ENCODE measurements at regions not wholly inside any gene's neighbourhood (a gene's known extent, or its start where the extent isn't known, plus 50 kb on each side); places are given as distances from the start of the nearest gene placed in this dataset.

- no peak for DNase-seq
Observed at GRCh38 chr6:105474234-105474633, 71.4 kb upstream of the PREP start.

- DNase-seq: no peak
Observed at GRCh38 chr6:105469946-105470345, 67.1 kb upstream of the PREP start.

DNA sequence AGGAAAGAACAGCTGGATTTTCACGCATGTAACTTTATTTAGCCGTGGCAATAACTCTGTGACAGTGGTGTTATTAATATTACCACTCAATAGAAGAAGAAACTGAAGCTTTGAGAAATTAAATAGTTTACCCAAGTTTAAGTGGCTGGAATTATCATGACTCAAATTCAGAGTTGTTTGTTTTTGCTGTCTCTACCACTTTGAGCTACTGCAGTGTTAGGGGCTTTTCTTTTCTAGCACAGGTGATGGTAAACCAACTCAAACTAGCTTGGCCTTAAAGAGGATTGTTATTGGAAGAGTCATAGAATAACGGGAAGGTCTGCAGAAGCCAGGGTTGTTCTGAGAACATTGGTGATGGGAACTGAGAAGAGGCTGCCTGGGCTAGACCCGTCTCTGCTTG lies 66.0 kb upstream of the PREP start:
- DNase-seq: no peak

DNA sequence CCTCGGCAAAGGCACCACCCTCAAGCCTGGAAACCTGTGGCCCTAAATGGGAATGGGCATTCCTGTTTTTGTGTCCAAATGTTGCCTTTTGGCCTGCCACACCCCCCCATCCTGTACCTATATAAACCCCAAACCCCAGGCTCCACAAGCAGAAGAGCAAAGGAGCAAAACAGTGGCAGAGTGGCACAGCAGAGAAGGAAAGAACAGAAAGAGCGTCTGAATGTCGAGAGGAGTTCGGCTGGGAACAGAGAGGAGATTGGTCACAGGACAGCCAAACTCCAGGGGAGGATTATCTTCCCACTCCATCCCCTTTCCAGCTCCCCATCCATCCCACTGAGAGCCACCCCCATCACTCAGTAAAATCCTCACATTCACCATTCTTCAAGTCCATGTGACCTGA lies 58.0 kb upstream of the PREP start:
- DNase-seq: no peak

DNA sequence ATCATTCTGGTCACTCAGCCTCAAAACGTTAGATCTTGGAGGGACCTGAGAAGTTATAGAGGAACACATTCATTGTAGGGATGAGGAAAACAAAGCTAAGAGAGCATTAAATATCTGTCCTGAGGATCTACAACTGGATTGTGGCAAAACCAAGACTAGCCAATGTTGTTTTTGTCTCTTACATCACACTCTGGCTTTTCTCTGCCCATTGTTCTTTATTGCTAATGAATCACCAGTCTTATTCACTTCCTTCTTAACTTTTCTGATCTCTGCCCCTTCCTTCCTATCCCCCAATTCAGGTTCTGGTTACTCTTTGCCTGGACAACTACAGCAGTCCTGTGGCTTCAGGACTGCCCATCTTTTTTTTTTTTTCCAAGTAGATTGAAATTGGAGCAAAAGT lies 57.0 kb upstream of the PREP start:
- no peak for DNase-seq

DNA sequence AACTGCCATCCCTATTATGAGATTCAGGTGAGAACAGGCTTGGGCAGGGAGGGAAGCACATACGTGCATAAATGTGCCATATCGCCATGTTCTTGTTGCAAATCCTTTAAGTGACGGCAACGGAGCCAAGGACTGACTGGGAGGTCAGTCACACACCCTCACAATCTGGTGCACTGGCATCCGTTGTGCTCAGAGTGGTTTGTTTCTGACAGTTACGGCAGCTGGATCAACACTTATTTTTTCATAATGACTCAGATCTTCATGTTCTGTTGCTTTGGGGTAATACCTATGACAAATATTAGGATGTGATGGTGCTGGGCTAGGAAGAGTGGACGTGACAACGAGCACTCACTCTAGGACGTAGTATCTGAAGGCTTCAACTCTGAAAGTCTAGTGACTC lies 56.2 kb upstream of the PREP start:
- peak; percentile 19 for DNase-seq

- DNase-seq: no peak
Observed at GRCh38 chr6:105458551-105458950, 55.7 kb upstream of the PREP start.

GRCh38 chr6:105458084-105458483 lies 55.2 kb upstream of the PREP start:
- no peak for DNase-seq

DNA sequence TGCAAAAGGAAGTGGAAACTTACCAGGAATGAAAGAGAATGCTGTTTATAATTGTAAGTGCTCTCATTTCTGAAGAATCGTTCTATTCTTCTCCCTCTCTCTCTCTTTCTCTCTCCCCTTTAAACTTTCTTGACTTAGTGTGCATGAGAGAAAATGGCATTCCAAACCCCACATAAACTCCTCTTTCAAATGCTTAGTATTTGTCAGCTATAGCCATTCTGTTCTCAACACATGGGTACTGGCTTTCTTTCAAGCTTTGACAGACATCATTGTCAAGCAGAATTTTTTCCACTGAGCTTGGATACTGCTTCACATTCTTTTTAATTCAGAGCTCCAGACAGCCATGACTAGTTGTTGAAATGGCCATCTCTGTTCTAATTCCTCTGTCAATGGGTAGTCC lies 51.1 kb upstream of the PREP start:
- no peak for DNase-seq

GRCh38 chr6:105452924-105453756 lies 50.3 kb upstream of the PREP start:
- peak; percentile 67 for DNase-seq

Data from activated CD8-positive, alpha-beta memory T cell treated with anti-CD3 and anti-CD28 coated beads, Interleukin-2, amount 50 U/mL, for 4 hours (primary cell).